Hippocampal formation (tissue), 2 donors: ENCODE measurements at regions not wholly inside any gene's neighbourhood (a gene's known extent, or its start where the extent isn't known, plus 50 kb on each side); places are given as distances from the start of the nearest gene placed in this dataset.

ENCODE experiments used
- DNase-seq, 2 donors: peaks; one replicate each; lab custom pipeline; 2025; lab: John Stamatoyannopoulos, UW

GRCh38 chr4:156185514-156186055 lies 231.9 kb upstream of the CTSO start:
- no peak for DNase-seq

GRCh38 chr4:156182269-156182668 lies 228.6 kb upstream of the CTSO start:
- DNase-seq = no peak

- no peak for DNase-seq
Observed at GRCh38 chr4:156177941-156178340, 224.3 kb upstream of the CTSO start.

GRCh38 chr4:156176896-156177295 lies 223.2 kb upstream of the CTSO start:
- no peak for DNase-seq

- no peak for DNase-seq
Observed at GRCh38 chr4:156173937-156174336, 220.3 kb upstream of the CTSO start.

GRCh38 chr4:156173486-156173885 lies 219.8 kb upstream of the CTSO start:
- no peak for DNase-seq

GRCh38 chr4:156169861-156170260 lies 216.2 kb upstream of the CTSO start:
- no peak for DNase-seq

- DNase-seq = peak in 1 of 2 donors; percentile 51
Observed at GRCh38 chr4:156169011-156169410, 215.3 kb upstream of the CTSO start.

GRCh38 chr4:156168288-156168687 lies 214.6 kb upstream of the CTSO start:
- no peak for DNase-seq

- no peak for DNase-seq
Observed at GRCh38 chr4:156158747-156159146, 205.1 kb upstream of the CTSO start.

GRCh38 chr4:156154978-156155377 lies 201.3 kb upstream of the CTSO start:
- no peak for DNase-seq

GRCh38 chr4:156146571-156146970 lies 192.9 kb upstream of the CTSO start:
- DNase-seq = no peak

GRCh38 chr4:156144961-156145360 lies 191.3 kb upstream of the CTSO start:
- no peak for DNase-seq

- DNase-seq = no peak
Observed at GRCh38 chr4:156138781-156139280, 185.2 kb upstream of the CTSO start.

GRCh38 chr4:156137679-156138473 lies 184.2 kb upstream of the CTSO start:
- peak in 1 of 2 donors; percentile 5 for DNase-seq

- no peak for DNase-seq
Observed at GRCh38 chr4:156132196-156132595, 178.5 kb upstream of the CTSO start.

- no peak for DNase-seq
Observed at GRCh38 chr4:156128616-156129015, 174.9 kb upstream of the CTSO start.

- no peak for DNase-seq
Observed at GRCh38 chr4:156118507-156119220, 165.0 kb upstream of the CTSO start.

- no peak for DNase-seq
Observed at GRCh38 chr4:156117743-156118142, 164.1 kb upstream of the CTSO start.

- DNase-seq = no peak
Observed at GRCh38 chr4:156116991-156117390, 163.3 kb upstream of the CTSO start.

GRCh38 chr4:156113138-156113765 lies 159.6 kb upstream of the CTSO start:
- no peak for DNase-seq

- DNase-seq = no peak
Observed at GRCh38 chr4:156111686-156112085, 158.0 kb upstream of the CTSO start.
